NCI-H128 (cell line): ENCODE measurements at regions not wholly inside any gene's neighbourhood (a gene's known extent, or its start where the extent isn't known, plus 50 kb on each side); places are given as distances from the start of the nearest gene placed in this dataset.

ENCODE experiments used
- DNase-seq: peaks from one replicate; lab custom pipeline; 2025; ENCODE audit not compliant: unreplicated experiment; lab: John Stamatoyannopoulos, UW

- DNase-seq = no peak
These were observed 343.1 kb downstream of the CYRIA start for GRCh38 chr2:16322308-16323125.

GRCh38 chr2:16321872-16322271 lies 343.8 kb downstream of the CYRIA start:
- no peak for DNase-seq

DNA sequence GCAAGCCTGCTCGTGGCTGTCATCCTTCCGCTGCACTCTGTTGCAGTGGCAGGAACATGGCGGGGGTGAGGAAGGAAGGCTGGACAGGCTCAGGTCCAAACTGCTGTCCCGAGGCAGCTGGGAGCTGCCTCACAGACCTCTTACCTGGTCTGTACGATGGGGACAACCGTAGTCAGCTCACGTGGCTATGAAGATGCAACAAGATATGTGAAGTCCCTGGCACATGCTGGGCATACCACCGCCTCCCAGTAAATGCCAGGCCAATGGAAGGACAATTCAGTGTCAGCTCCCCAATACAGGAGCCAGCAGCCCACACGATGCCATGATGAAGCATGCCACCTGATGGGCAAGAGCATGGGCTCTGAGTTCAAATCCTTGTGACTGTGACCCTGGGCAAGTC lies 344.4 kb downstream of the CYRIA start:
- no peak for DNase-seq

GRCh38 chr2:16320716-16321115 lies 344.9 kb downstream of the CYRIA start:
- no peak for DNase-seq

DNA sequence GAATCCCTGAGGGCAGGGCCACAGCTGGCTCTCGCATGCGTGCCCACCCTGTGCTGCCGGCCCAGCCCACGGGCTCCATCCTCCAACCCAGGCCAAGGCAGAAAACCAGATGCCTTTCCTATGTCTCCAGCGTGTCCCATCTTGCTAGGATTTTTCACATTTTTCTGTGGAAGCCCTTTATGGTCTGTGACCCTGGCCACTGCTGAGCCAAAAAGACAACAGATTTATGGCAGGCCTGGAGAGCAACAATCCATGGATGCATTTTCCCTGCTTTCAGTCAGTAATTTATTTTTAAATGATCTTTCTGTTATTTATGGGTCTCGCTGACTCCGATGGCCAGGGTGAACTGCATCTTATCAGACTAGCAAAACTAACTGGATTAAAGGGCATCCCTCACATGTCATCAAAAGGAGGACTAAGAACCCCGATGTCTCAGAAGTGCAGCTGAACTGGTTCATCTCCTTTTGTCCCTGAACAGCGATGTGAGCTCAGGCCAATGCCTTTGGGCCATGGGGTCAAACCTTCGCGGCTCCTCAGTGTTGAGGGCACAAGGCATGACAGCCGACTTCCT lies 346.0 kb downstream of the CYRIA start:
- DNase-seq = no peak

- DNase-seq = no peak
These were observed 347.0 kb downstream of the CYRIA start for GRCh38 chr2:16318474-16319195.

GRCh38 chr2:16318051-16318450 lies 347.6 kb downstream of the CYRIA start:
- DNase-seq = no peak

DNA sequence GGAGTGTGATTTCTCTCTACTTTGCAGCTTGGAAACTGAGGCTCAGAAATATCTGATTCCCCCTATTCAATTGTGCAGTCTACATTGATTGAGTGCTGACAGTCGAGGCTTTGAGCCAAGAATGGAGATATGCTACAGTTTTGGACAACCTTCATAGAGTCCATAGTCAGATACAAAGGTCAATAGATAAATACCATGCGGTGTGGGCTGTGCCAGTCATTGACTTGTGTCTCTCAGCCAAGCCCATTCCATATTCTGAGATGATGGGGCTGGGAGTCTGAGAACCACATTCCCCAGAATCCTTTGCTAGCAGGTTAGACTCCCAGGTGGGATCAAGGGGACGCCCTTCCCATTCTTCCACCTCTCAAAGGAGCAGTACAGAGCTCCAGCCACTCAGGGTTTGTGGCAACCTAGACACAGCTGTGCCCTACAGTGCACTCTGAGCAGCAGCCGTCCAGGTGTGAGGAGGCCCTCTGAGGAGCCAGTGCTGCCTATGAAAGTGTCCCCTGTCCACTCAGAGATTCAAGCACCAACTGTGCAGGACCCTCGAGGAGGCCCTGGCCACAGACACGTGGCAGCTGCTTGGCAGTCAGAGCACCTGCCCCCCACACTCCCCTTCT lies 348.3 kb downstream of the CYRIA start:
- DNase-seq = no peak

DNA sequence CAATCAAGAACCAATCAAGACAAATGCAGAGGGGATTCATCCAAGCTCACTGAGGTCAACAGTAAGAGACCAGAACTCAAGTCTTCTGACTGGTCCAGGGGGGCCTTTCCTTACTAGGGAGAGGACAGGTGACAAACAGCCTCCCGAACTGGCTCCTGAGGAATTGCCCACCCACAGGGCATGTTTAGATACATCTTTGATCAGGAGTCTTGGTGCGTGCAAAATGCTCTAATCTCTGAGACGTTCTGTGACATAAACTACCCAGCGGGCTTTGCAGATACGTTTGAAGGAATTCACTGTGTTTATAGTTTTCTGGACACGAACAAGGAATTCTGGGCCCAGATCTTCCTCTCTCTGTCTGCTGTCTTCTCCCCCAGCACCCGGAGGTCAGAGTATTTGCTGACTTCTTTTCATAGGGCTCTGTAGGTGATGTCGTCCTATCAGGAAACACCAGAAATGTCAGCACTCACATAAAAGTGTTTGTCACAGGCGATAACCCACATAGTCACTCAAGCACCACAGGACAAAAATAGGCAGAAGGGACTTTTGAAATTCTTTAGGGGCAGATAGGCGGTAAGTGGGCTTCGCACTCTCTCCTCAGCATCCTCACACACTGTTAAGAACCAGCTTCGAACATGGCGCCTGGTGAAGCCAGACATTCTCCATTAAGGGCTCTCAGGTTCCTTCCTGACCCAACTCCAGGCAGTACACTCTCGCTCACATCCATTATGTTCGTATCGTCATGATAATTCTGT lies 349.0 kb downstream of the CYRIA start:
- DNase-seq = no peak

DNA sequence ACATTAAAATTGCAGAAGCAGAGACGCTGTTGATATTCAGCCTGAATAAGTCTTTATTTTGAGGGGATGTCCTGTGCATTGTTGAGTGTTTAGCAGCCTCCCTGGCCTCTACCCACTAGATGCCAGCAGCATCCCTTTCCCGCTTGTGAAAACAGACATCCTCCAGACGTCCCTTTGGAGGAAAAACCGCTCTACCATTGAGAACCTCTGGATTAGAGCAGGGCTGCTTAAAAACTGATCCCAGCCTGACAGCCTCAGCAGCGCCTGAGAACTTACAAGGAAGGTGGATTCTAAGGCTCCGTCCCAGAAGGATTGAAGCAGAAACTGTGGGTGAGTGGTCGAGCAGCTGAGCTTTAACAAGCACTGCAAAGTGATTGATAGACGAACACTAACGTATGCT lies 349.7 kb downstream of the CYRIA start:
- no peak for DNase-seq

- no peak for DNase-seq
These were observed 350.2 kb downstream of the CYRIA start for GRCh38 chr2:16315458-16315835.

GRCh38 chr2:16314691-16315457 lies 350.8 kb downstream of the CYRIA start:
- DNase-seq = no peak

GRCh38 chr2:16314001-16314400 lies 351.6 kb downstream of the CYRIA start:
- DNase-seq = no peak

DNA sequence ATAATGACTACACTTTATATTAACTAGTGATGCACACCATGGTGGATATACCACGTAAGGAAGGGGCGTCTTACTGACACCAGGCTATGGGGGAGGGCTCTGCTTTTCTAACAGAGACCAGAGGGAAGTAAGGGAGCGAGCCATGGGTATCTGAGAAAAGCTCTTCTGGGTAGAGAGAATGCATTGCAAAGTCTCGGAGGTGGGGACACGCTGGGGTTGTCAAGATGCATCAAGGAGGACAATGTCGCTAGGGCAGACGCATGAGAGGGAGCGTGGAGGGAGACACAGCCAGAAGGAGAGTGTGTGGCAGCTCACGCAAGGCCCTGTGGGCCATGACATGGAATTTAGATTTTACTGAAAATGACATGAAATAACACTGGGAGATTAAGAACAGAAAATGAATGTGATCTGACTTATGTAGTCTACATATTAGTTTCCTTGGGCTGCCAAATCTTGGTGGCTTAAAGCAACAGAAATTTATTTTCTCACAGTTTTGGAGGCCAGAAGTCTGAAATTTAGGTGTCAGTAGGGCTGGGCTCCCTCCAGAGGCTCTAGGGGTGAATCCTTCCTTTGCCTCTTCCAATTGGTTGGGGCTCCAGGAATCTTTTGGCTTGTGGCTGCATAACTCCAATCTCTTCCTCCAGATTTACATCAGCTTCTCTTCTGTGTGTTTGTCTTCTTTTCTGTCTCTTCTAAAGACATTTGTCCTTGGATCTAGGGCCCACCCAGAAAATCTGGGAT lies 352.2 kb downstream of the CYRIA start:
- no peak for DNase-seq

DNA sequence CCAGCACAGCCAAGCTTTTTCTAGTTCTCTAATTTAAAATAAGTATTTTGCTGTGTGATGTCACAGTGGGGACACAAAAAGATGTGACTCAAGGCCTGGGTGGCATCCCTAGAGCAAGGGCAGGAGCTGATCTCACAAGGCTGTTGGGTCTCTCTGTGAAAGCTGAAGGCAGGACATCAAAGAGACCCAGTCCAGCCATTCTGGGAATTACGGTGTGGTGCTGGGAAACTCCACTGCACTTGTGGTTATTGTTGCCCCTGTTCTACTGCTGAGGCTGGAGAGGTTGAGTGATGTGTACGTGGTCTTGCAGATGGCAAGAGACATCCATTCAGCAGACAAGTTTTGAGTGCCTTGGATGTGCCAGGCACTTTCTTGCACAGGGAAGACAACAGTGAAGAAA lies 352.9 kb downstream of the CYRIA start:
- DNase-seq = no peak

GRCh38 chr2:16311521-16312440 lies 353.9 kb downstream of the CYRIA start:
- DNase-seq = no peak

GRCh38 chr2:16308816-16309215 lies 356.8 kb downstream of the CYRIA start:
- DNase-seq = no peak

DNA sequence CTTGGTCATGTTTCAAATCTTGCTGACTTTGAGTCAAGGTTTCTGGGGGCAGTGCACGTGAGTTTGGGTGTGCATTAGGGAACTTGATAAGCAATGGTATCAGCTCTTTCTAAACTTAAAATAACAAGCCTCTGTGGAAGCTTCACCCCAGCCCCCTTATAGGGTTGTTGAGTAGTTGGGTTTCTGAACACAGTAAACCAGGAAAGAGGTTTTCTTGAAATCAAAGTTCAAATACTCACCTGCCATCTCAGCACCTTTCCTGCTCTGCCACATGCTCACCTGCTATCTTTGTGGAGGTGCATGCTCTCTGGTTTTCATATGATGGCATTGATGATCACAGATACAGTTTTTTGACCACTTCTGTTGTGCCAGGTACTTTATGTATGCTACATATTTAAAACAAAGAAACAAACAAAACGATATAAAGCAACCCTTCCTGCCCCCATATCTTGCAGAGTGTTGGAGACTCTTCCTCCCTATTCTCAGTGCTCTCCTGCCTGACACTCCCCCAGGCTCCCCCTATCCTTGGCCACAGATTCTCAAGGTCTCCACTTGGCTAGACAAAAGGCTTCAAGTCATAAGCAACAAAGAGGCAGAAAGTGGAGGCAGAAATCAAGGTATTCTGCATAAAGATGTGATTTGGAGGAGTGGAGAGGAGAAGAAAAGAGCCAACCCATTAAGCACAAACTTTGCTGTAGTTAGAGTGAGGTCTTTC lies 360.6 kb downstream of the CYRIA start:
- no peak for DNase-seq
